K562 (cell line): ENCODE measurements at regions not wholly inside any gene's neighbourhood (a gene's known extent, or its start where the extent isn't known, plus 50 kb on each side); places are given as distances from the start of the nearest gene placed in this dataset.

ENCODE experiments used
- ATAC-seq: fragments of 200-7000 bp; cut with Tn5 transposase; 3 replicates; pipeline ENCODE4 v1.9.1; 2020; ENCODE audit warnings: moderate library complexity
- BruUV-seq: library from RNA; stranded (reverse); fragments of 400-500 nt; replicated peaks from 2 replicates; lab custom pipeline; 2021; lab: Mats Ljungman, UMichigan
- CTCF ChIA-PET: fragments of 300-600 bp; formaldehyde crosslinking; extraction: SDS; loops from one replicate; lab custom pipeline; 2021; ENCODE audit warnings: low intra/inter-chr PET ratio; lab: Yijun Ruan, JAX
- POLR2A ChIA-PET: fragments of 300-600, 350-650 bp; sonication (Branson Sonifier 250); formaldehyde crosslinking; extraction: SDS; loops from one replicate; lab custom pipeline; 2021; ENCODE audit warnings: antibody characterized with exemption, inconsistent platforms; lab: Yijun Ruan, JAX
- DNase-seq, 4 experiments: peaks; one replicate each; pipeline versions ENCODE4 v3.0.0 to v3.0.0-alpha.2; 2011 to 2018; ENCODE audit warnings: low spot score in 3 of 4, mixed read lengths in 3 of 4; ENCODE audit errors: extremely low read depth in 1 of 4
- FAIRE-seq: peaks from 2 replicates; lab custom pipeline; 2011; peaks lifted over from hg19 to GRCh38; lab: Jason Lieb, UNC
- H2AFZ ChIP-seq: 2 replicates; pipeline ENCODE4 v1.6.0; 2011; ENCODE audit warnings: low read depth, low read length, control low read depth, inconsistent platforms
- H3K27ac ChIP-seq: fragments of 200-600 bp; 3 replicates; pipeline ENCODE4 v1.8.0; 2011; ENCODE audit warnings: low read depth, mild to moderate bottlenecking, control low read depth, inconsistent platforms, low read length, moderate library complexity, mixed read lengths; ENCODE audit errors: extremely low read depth
- H3K27me3 ChIP-seq, 2 experiments: fragments of 300-600 bp in 1 of 2; 2 replicates in 1 of 2; 3 replicates in 1 of 2; pipeline versions ENCODE4 v1.6.0 to v1.8.0; 2011; ENCODE audit warnings: inconsistent platforms in 2 of 2, low read length in 2 of 2, mild to moderate bottlenecking in 1 of 2, mixed read lengths in 1 of 2, moderate library complexity in 1 of 2; ENCODE audit not compliant: control insufficient read depth in 2 of 2, insufficient read depth in 2 of 2
- H3K36me3 ChIP-seq: fragments of 300-600 bp; 3 replicates; pipeline ENCODE4 v1.8.0; 2011; ENCODE audit warnings: mild to moderate bottlenecking, low read length, inconsistent platforms; ENCODE audit not compliant: control insufficient read depth, insufficient read depth
- H3K4me1 ChIP-seq, 2 experiments: fragments of 200-600 bp in 1 of 2; replicated peaks in 1 of 2; 2 replicates in 1 of 2; 3 replicates in 1 of 2; pipeline versions ENCODE4 v1.5.1 to v1.8.0; 2011; ENCODE audit warnings: inconsistent platforms in 2 of 2, low read length in 2 of 2, mild to moderate bottlenecking in 1 of 2, mixed read lengths in 1 of 2, moderate library complexity in 1 of 2; ENCODE audit not compliant: control insufficient read depth in 2 of 2, insufficient read depth in 2 of 2
- H3K4me2 ChIP-seq: 2 replicates; pipeline ENCODE4 v1.6.1; 2011; ENCODE audit warnings: low read length, control low read depth, inconsistent platforms, mixed read lengths; ENCODE audit not compliant: insufficient read depth
- H3K4me3 ChIP-seq: fragments of 200-600 bp; sonication (generic), shearing (Covaris generic); 2 replicates; pipeline ENCODE4 v1.5.1; 2016; ENCODE audit warnings: control low read depth, inconsistent platforms
- H3K79me2 ChIP-seq: fragments of 200-600 bp; 3 replicates; pipeline ENCODE4 v1.8.0; 2011; ENCODE audit warnings: low read length, inconsistent platforms; ENCODE audit not compliant: control insufficient read depth, insufficient read depth
- H3K9ac ChIP-seq, 2 experiments: 2 replicates each; pipeline versions ENCODE4 v1.6.0 to v1.6.1; 2011; ENCODE audit warnings: low read depth in 2 of 2, low read length in 2 of 2, control low read depth in 1 of 2, inconsistent platforms in 1 of 2, mild to moderate bottlenecking in 1 of 2, mixed read lengths in 1 of 2; ENCODE audit not compliant: insufficient read depth in 1 of 2
- H3K9me1 ChIP-seq: one replicate; pipeline ENCODE4 v1.6.0; 2011; ENCODE audit warnings: inconsistent platforms, mild to moderate bottlenecking, low read length, moderate library complexity; ENCODE audit not compliant: control insufficient read depth, insufficient read depth
- H3K9me3 ChIP-seq: replicated peaks from 2 replicates; pipeline ENCODE4 v1.5.1; 2011; ENCODE audit warnings: low read depth, low read length, inconsistent platforms; ENCODE audit not compliant: control insufficient read depth, insufficient read depth
- H4K20me1 ChIP-seq: replicated peaks from 2 replicates; pipeline ENCODE4 v1.6.1; 2011; ENCODE audit warnings: low read length, inconsistent platforms, mixed read lengths; ENCODE audit not compliant: control insufficient read depth, insufficient read depth
- ARNT ChIP-seq, 2 experiments: fragments of 450-650 bp; IDR thresholded peaks; 2 replicates each; pipeline ENCODE4 v1.6.1; 2016; ENCODE audit warnings: mild to moderate bottlenecking in 1 of 2
- CBFA2T3 ChIP-seq: fragments of 450-650 bp; IDR thresholded peaks from 2 replicates; pipeline ENCODE4 v1.6.1; 2017
- CBFB ChIP-seq: sonication (generic); formaldehyde crosslinking; IDR thresholded peaks from 2 replicates; pipeline ENCODE4 v1.4.0; 2020; ENCODE audit warnings: mild to moderate bottlenecking, missing genetic modification reagents
- CGGBP1 ChIP-seq: fragments of 250-450 bp; sonication (Bioruptor Pico); IDR thresholded peaks from 2 replicates; pipeline ENCODE4 v1.9.0; 2021; ENCODE audit warnings: mild to moderate bottlenecking
- E2F1 ChIP-seq: sonication (generic); formaldehyde crosslinking; IDR thresholded peaks from 2 replicates; pipeline ENCODE4 v1.8.1; 2023; ENCODE audit warnings: mild to moderate bottlenecking, missing genetic modification reagents, moderate library complexity
- E2F8 ChIP-seq: fragments of 450-650 bp; IDR thresholded peaks from 2 replicates; pipeline ENCODE4 v1.7.1; 2018; ENCODE audit warnings: mild to moderate bottlenecking, low read depth; ENCODE audit not compliant: partially characterized antibody
- HDAC3 ChIP-seq: fragments of 450-650 bp; IDR thresholded peaks from 2 replicates; pipeline ENCODE4 v1.6.1; 2018; ENCODE audit warnings: borderline replicate concordance, mild to moderate bottlenecking, moderate library complexity; ENCODE audit not compliant: partially characterized antibody
- HES1 ChIP-seq: fragments of 450-650 bp; IDR thresholded peaks from 2 replicates; pipeline ENCODE4 v1.6.1; 2016; ENCODE audit warnings: low read depth, mild to moderate bottlenecking, moderate library complexity
- HLTF ChIP-seq: fragments of 450-650 bp; IDR thresholded peaks from 2 replicates; pipeline ENCODE4 v1.6.1; 2016
- JUND ChIP-seq, 2 experiments: IDR thresholded peaks; 2 replicates in 1 of 2; 3 replicates in 1 of 2; pipeline ENCODE4 v1.6.1; 2011; ENCODE audit warnings: borderline replicate concordance in 2 of 2, low read depth in 2 of 2, low read length in 2 of 2, improper control_type of control experiment in 1 of 2, missing biosample characterization in 1 of 2, missing genetic modification characterization in 1 of 2, missing genetic modification reagents in 1 of 2
- PREB ChIP-seq: sonication (generic); formaldehyde crosslinking; IDR thresholded peaks from 2 replicates; pipeline ENCODE4 v1.8.1; 2023; ENCODE audit warnings: mild to moderate bottlenecking, missing genetic modification reagents
- RBM39 ChIP-seq: fragments of 200-400 bp; formaldehyde crosslinking; optimal IDR thresholded peaks from 2 replicates; pipeline ENCODE3; 2018; ENCODE audit warnings: low read depth, low read length
- ZFX ChIP-seq: sonication (generic); formaldehyde crosslinking; IDR thresholded peaks from 2 replicates; pipeline ENCODE4 v1.8.0; 2022; ENCODE audit warnings: mild to moderate bottlenecking, missing genetic modification reagents, moderate library complexity
- ZNF184 ChIP-seq: sonication (generic); formaldehyde crosslinking; IDR thresholded peaks from 2 replicates; pipeline ENCODE4 v1.5.0; 2020; ENCODE audit warnings: missing genetic modification reagents
- ZNF197 ChIP-seq: fragments of 200-800 bp; sonication (Bioruptor generic); IDR thresholded peaks from 2 replicates; pipeline ENCODE4 v1.6.1; 2016; ENCODE audit warnings: low read depth, missing genetic modification characterization, missing compliant biosample characterization
- ZNF212 ChIP-seq: fragments of 450-650 bp; formaldehyde crosslinking; IDR thresholded peaks from 2 replicates; pipeline ENCODE4 v1.4.0; 2020; ENCODE audit warnings: mild to moderate bottlenecking
- WGBS: fragments of 100-300 bp; shearing (Covaris generic); methylation state at CpG from one replicate; pipeline ENCODE4 v1.1.6; 2016; ENCODE audit warnings: low coverage, mixed read lengths; ENCODE audit not compliant: insufficient coverage; ENCODE audit errors: missing lambda C conversion rate; 5-methylcytosine and 5-hydroxymethylcytosine counted together
- in situ Hi-C: fragments of 300-500 bp; cut with MboI; formaldehyde crosslinking; loops from 4 replicates; pipeline ENCODE4 v1.15.0; 2018; ENCODE audit warnings: inconsistent platforms, mixed read lengths
- intact Hi-C: fragments of 100-400 bp; cut with micrococcal nuclease; formaldehyde crosslinking; loops from 2 replicates; pipeline ENCODE4 v1.14.2; 2022

- H4K20me1 ChIP-seq, result no peaks in the 10 kb centered on the region
- H3K9me3 ChIP-seq, result no peaks in the 10 kb centered on the region
- ATAC-seq, result no peak
- no peak for DNase-seq
- in situ Hi-C loops (no loop called here), intact Hi-C loops (no loop called here)
- CTCF ChIA-PET, result no interaction called here
- H3K9me1 ChIP-seq, result no peaks in the 10 kb centered on the region
- WGBS, result 0% methylated on average over 1 of the region's 1 CpG
- H3K36me3 ChIP-seq, result no peaks in the 10 kb centered on the region
- FAIRE-seq, result no peak
- H3K79me2 ChIP-seq, result no peaks in the 10 kb centered on the region
- no peak overlapping the region for H3K27ac ChIP-seq
- POLR2A ChIA-PET, result interaction anchor here (0.5 to 1.7 kb wide), 4 partner anchors 9 to 195 kb away, joined by 3 to 6 read pairs (median 4); partner anchors contain the start of gene EIF4G2
- no TSS peak for BruUV-seq
- H2AFZ ChIP-seq, result no peak overlapping the region
- H3K4me2 ChIP-seq, result no peak overlapping the region
- peaks cover 4 to 30% of the 10 kb centered on the region in 2 experiments; a peak in 4 of 5 replicates for H3K27me3 ChIP-seq
- H3K4me3 ChIP-seq, result no peak overlapping the region
- H3K4me1 ChIP-seq, result no peaks in the 10 kb centered on the region
- H3K9ac ChIP-seq, result no peak overlapping the region
- TF ChIP-seq E2F1 (no peak), ZNF197 (CRISPR knock-in tag) (no peak), HES1 (no peak), HLTF (no peak), CBFA2T3 (no peak), CGGBP1 (CRISPR knock-in tag) (no peak), RBM39 (no peak), PREB (no peak), E2F8 (no peak), ZFX (no peak), ARNT (IDR thresholded peaks at IDR 0.05) (no peak), ZNF212 (no peak), CBFB (no peak), HDAC3 (no peak), ZNF184 (CRISPR knock-in tag) (no peak), JUND (IDR thresholded peaks at IDR 0.05; ENCODE audit: borderline replicate concordance, low read depth, low read length) (no peak), JUND (tag; IDR thresholded peaks at IDR 0.05; ENCODE audit: borderline replicate concordance, low read depth, low read length) (no peak)
Measured at GRCh38 chr11:11004069-11004468, 146.2 kb upstream of the ZBED5 start.
